Amniotic epithelial cell (primary cell): ENCODE measurements at regions not wholly inside any gene's neighbourhood (a gene's known extent, or its start where the extent isn't known, plus 50 kb on each side); places are given as distances from the start of the nearest gene placed in this dataset.
A peak's percentile ranks its signal among the peaks of the same experiment; 100 is the strongest.

Experiments
- DNase-seq: peaks from one replicate; pipeline ENCODE4 v3.0.0-alpha.2; 2010; ENCODE audit warnings: low read depth

DNA sequence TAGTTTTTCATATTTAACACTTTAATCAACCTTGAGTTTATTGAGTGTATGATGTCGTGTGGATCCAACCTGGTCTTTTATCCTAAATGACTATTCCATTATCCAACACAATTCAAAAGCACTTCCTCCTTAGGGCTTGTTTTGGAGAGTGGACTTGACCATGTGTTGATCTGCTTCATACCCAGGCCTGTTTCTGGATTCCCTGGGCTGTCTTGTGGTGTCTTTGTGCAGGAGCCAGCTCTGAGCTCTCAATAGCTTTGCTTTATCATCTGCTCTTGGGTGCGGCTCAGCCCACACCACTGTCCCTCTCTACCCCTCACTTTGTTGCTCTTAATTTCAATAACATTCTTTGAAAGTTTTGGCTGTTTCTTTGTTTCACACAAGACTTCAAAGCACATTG, 70.9 kb upstream of the CHST15 start:
- DNase-seq, result no peak

DNA sequence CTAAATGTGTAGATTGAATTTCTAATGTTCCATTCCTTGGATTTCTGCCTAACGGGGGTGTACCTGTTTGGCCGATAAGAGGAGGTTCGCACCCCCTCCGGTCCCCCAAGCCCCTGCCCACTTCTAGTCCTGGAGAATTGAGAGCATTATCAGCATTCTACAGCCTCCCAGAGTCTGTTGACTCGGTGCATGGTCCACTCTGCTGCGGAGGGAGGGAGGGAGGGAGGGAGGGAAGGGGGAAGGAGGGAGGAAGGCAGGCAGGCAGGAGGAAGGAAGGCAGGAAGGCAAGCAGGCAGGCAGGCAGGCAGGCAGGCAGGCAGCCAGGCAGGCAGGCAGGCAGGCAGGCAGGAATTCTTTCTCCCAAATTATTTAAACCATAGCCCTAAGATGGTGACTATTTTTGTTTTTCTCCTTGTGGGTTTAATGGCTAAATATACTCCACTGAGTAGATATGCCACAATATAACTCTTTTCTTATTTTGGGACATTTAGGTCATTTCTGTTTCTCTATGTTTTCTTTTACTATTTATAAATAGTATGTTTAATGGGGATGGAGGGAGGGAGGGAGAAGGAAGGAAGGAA, 69.5 kb upstream of the CHST15 start:
- DNase-seq, result no peak

DNA sequence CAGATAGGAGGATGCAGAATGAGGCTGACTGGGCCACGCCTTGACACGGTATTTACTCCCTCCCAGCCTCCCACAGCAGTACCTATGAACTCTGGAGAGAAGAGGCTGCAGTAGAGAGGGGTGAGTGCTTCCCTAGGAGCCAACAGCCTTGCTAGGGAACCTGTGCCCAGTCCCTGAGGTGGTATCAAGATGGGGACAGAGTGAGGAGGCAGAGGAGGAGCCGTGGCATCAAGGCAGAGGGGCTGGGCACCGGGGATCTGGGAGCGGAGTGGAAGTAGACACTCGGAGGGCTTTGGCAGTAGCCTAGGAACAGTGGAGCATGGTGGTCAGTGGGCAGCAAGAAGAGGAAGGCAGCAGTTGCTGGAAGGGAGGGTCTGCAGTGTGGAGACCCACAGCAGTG, 68.7 kb upstream of the CHST15 start:
- DNase-seq, result no peak

DNA sequence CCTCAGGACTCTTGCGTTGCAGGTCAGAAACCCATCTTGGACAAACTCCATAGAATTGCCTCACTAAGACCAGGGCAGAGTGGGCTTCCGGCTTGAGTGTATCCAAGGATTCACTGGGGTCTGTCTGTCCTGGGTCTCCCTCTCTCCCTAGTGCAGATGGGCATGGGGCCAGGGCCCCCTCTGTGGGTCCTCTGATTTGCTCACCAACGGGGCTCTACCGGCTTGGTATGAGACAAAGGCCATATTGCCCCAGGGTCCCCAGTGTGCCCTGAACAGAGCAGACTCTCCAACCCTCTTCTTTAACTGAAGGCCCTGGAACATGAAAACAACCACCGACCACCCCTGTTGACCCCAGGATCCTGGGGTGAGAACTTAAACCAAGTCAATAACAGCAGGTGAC, 68.2 kb upstream of the CHST15 start:
- DNase-seq, result no peak

DNA sequence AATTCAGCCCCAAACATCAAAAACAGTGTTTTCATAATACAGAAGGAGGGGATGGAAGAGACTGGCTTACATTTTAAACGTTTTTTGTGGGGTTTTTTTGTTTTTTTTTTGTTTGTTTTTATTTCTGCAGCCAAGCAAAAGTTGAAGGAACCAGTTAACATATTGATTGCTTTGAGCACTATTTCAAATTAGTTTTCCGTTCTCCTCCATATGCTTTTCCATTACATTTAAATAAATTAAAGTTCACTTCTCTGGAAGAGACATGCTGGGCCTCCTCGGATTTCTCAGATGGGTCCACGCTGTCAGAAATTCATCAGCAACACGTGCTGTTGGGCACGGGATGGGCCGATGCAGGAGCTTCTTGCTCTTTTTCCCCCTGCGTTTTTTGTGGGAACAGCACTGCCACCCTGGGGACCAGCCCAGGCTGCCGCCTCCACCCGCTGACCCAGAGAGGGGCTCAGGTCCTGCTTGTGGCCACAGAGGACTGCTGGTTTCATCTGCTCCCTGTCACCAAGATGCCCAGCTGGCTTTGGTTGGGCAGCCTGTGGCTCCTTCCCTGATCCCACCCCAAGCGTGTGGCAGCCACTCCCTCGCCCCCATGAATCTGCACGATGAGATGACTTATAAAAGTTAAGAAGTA, 67.7 kb upstream of the CHST15 start:
- no peak for DNase-seq

DNA sequence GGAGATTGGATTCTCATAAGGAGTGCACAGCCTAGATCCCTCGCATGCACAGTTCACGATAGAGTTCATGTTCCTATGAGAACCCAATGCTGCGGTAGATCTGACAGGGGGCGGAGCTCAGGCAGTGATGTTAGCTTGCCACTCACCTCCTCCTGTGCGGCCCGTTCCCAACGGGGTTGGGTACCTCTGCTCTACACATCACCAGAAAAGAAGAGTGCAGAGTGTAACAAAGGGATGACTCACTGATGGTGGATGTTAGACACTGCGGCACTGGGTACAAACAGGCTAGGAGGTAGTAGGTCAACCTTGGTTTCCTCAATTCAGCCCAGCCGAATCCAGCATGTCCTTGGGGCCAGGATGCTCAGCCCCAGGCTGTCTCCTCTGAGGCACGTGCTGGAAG, 66.8 kb upstream of the CHST15 start:
- no peak for DNase-seq

DNA sequence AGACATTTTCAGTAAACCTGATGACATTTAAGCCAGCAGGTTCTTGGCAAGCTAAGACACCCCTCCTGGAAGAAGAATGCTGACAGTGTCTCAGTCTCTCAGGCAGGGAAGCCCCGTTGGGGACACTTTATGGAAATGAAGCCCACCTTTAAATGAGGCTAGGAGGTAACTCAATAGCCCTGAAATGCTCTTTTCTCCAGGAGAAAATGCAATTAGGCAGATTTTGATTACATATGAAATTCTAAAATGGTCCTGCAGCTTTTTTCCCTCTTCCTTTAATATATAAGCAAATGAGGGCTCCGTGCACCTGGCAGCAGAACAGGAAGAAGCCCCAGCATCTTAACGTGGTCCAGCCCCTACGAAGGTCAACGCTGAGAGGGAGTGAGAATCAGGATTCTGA, 65.8 kb upstream of the CHST15 start:
- no peak for DNase-seq

DNA sequence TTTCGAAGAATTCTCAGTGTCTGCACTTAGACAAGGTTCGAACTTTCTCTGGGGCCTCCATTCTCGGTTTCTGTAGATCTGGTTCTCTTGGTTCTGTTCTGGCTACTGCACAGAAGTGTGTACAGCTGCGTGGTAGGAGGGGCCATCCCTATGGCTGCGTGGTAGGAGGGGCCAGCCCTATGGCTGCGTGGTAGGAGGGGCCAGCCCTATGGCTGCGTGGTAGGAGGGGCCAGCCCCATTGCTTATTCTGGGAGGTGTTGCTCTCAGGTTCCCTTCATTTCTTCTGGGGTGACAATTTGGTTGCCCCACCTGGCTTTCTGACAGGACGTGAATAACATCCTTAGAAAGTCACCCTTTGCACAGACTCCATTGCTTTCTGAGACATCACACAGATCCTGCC, 65.2 kb upstream of the CHST15 start:
- no peak for DNase-seq

DNA sequence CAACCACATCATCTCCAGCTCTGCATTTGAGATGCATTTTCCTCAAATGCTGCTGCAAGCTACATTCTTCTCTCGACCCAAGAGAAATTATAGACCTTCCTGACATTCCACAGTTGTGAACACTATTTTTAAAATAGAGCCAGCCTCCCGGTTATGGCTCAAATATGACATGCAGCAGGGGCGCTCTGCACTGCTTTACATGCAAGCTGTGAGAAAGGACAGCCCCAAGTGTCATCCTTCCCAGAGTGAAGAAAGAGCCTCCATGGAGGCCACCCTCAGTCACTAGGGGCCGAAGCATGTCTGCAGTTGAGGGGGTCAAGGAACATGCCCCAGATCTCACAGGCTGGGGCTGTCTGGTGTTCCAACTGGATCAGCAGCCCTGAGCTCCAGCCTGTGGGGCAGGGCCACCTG, 63.9 kb upstream of the CHST15 start:
- no peak for DNase-seq

DNA sequence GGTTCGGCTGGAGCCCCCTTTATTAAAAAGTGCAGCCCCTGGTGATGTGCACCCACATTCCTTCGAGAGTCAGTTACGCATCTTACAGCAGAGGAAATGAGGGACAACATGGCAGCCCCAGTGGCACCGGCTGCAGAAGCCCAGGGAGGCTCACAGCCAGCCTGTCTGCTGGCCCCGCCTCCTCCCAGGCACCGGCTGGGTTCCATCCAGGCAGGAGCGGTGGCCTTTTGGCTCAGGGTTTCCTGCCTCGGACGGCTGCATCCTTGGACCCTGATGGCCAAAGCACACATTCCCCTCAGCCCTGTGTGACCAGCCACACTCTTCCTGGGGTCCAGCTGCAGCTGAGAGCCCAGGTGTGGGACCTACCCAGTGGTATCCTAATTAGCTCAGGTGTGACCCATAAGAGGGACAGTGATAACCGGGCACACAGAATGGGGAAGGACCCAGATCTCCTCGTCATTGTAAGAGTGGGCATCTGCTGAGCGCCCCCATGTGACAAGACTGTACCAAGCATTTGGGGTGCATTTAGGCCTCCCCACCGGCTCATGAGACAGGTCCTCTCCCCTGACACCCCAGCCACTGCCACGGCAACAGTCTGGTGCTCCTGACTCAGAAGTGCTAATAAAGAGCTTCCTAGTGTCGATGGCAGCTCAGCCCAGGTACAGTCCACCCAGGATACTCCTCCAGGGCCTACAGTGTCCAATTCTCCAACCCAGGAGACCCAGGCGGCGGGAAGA, 63.3 kb upstream of the CHST15 start:
- DNase-seq, result no peak

DNA sequence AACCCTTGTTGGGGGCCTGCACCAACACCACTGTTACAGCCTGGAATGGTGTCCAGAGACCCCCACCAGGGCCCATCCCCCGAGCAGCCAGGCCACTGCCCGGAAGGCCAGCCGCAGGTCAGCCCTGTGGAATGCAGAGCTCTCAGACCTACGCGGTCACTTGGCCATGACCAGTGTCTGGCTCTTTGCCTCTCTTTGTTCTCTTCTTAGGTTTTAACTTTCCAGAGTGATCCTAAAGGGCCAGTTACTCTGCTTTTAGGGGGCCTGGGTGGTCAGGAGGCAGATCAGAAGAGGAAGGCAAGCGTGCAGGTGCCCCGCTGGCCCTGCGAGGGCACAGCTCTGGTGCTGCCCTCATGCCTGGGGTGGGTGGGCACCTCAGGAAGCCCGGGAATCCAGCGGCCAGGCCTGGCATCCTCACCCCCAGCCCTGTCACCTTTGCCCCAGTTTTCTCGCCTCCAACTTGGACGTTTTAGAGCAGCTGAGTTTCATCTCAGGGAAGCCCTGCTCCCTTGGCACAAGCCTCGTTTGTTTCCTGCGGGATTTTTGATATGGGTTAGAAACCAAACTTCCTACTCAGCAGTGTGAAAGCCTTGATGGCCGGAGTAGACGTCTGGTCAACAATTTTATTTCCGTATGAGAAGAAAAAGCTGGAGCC, 62.5 kb upstream of the CHST15 start:
- no peak for DNase-seq

DNA sequence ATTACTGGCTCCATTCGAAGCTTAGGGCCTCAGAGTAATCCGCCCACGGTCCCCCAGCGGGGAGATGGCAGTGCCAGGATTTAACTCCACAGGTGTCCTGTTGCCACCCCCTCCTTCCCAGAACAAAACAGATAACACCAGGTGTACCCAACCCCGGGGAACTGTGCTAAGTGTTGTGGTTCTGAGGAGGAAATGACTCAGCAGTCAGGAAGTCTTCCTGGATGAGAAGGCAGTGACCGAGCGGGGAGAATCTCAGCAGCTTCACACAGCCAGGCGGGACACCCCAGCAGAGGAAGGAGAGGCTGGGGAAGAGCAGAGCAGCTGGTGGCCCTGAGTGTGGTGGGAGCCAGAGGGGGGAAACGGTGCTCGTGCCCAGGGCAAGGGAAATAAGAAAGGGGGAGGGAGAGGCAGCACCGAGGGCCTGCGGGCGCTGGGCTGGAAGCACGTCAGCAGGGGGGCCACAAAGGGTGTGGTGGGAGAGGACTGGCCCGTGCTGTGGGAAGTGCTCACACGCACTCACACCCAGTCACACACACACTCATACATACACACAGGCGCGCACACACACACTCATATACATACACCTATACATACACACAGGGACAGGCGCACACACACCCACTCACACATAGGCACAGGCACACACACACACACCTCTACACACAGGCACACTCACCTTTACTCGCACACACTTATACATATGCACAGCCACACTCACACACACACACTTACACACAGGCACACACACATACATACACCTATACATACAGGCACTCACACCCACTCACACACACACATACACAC, 59.8 kb upstream of the CHST15 start:
- peak; percentile 55 for DNase-seq

DNA sequence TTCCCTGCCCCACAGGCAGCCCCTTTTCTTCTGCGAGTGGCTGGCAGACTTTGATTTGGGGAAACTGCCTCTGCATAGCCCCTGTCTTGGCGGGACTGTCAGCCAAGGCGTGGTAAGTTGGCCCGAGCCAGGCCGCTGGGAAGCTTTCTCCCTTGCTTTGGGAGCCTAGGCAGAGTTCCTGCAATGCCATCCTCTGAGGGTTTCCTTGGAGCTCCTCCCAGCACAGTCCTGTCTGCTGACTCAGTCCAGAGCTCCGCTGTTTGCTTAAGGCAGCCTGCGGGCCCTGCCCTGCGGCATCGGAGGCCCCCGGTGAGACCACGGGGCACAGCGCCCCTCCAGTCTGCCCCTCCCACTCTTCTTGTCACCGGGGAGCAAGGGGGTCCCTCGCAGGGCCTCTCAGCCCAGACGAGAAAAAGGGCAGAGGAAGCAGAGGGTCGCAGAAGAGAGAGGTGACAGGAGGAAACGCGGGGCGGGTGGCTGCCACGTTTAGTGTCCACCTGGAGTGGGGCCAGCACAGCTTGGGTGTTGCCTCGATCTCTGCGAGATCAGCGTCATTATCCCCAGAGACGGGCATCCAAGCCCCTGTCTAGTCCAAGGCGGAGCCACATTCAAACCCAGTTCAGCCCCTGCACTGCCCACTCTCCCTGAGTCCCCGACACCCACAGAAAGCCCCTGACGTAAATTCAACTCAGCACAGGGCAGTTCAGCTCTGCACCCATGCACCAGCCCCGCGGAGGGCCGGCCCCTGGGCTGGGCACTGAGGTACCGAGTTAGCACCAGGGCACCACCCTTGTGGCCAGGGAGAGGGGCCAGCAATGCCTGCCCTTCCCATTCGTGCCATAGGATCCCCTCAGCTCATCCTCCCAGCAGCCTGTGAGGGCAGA, 59.0 kb upstream of the CHST15 start:
- DNase-seq, result peak; percentile 39

DNA sequence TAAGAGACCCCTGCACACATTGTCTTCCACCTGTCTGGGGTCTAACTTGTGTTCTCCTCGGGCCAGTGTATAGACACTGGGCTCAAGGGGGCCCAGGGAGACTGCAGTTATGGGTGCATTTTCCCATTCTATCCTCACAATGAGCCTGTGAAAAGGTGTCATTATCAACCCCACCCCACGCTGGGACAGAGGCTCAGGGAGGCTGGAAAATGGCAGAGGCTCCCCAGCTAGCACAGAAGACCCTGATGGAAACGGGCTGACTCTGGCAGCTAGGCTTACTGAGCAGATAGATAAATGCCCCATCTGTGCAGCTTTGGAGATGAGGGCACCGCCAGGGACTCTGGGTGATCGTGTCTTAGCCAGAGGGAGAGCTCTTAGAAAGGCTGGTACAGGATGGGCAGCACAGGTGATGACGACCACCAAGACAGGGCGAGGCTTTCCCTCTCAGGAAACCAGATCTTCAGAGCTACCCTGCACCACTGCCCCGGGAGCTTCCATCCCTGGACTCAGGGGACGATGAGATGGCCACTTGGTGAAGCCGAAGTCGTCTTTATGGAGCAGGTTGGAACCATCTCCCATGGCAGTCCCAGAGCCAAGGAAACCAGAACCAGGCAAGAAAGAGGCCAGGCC, 58.2 kb upstream of the CHST15 start:
- DNase-seq, result no peak

DNA sequence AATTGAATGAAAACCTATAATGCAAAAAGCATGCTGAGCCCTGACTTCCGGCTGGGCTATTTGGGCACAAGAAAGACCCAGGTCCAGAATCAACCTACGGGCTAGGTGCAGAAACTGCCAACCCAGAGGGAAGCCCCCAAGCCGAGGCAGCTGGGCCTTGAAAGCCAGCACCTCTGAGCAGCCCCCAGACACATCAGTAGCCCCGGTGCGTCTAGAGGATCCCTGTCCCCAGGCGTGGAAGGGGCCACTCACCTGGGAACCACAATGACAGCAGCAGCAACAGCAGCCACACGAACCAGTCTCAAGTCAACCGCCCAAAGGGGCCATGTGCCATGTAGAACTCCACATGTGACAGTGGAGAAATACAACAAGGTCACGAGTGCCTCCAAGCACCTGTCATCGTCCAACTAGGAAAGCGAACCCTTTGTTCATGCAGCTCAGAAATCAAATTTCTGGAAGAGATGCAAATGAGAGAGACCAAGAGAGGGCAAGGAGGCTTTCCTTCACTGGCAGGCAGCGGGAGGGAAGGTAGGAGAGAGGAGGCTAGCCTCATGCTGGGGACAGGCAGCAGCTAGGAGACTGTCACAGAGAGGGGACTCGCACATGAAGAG, 57.5 kb upstream of the CHST15 start:
- no peak for DNase-seq

DNA sequence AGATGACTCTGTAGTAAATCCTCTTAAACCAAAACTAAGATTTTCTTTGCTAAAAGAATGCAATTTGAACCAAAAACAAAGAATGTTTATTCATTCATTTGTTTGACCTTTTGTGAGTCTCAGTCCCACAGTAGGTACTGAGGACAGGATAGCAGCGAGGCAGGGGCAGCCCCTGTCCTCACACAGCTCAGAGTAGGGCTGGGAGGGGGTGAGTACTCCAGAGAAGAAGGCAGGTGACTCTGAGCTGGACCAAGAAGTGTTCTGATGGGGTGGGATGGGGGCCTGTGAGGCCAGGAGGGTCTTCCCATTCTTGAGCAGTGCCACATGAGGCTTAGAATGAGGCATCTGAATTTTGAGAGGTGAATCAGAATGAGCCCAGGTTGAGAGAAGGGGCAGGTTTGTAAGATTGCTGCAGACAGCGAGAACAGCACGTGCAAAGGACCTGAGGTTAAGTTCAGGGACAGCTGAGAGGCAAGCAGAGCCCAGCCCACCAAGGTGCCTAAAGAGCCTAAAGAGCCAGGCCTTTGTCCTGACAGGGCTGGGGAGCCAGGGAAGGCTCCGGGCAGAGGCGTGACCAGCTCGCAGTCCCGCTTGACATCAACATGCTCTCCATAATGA, 56.9 kb upstream of the CHST15 start:
- DNase-seq, result no peak

DNA sequence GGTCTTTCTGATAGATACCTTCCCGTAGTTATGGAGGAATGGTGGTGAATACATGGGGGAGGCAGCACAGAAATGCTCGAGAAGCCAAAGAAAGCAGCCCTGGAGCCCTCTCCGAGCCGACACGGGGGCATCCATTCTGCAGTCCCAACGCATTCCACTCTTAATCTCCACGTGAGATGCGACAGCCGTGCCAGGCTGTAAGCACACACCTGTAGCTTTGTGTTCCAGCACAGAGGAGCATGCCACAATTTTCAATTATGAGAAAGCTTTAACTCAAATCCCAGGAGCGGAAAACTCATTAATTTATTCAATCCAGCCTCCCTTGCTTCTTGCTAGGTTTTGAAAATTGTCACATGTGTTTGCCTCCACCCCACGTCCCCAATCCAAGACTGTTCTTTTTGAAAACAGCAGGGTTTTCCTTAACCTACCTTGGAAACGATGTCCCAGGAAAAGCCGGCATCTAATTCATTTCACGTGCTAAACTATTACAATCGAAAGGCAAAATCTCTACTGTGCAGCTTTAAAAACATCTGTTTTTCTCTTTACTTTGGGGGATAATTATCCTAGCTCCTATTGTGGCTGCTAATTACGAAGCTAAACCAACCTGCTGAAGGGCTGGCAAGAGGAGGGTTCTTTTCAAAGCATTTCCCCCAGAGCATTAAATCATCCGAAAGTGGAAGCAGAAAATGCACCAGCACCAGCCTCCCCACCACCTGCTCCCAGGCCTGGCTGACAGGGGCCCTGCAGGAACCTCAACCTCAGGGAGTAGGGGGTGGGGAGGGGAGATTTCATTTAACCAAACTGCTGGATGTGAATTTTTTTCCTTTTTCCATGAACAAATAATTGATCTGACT, 56.0 kb upstream of the CHST15 start:
- DNase-seq, result no peak

DNA sequence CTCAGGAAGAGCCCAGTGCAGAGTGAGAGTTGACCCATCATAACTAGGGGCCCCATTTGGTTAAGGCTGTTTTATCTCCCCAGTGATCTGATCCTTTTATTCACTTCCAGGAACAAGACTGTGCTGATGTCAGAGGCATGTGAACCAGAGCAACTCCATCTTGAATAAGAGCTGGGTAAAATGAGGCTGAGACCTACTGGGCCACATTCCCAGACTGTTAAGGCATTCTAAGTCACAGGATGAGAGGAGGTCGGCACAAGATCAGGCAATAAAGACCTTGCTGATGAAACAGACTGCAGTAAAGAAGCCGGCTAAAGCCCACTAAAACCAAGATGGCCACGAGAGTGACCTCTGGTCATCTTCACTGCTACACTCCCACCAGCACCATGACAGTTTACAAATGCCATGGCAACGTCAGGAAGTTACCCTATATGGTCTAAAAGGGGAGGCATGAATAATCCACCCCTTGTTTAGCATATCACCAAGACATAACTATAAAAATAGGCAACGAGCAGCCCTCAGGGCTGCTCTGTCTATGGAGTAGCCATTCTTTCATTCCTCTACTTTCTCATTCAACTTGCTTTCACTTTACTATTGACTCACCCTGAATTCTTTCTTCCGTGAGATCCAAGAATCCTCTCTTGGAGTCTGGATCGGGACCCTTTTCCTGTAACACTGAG, 55.3 kb upstream of the CHST15 start:
- peak; percentile 4 for DNase-seq
